ENCODE measurements at regions not wholly inside any gene's neighbourhood (a gene's known extent, or its start where the extent isn't known, plus 50 kb on each side); places are given as distances from the start of the nearest gene placed in this dataset.
"Not testable (repeated sequence)": the region's sequence is repeated elsewhere in the genome, so short reads cannot be mapped to it uniquely, and the experiment has no call there.

GRCh38 chr2:91590381-91590780 lies 2898.9 kb downstream of the RPIA start:
- not testable (repeated sequence) for TF ChIP-seq POLR2A (IDR thresholded peaks at IDR 0.05; ENCODE audit: low read depth); EP300 (IDR thresholded peaks at IDR 0.05)

All from esophagus muscularis mucosa (tissue), 2 donors.